Islet of Langerhans (tissue), 1 donor: ENCODE measurements at regions not wholly inside any gene's neighbourhood (a gene's known extent, or its start where the extent isn't known, plus 50 kb on each side); places are given as distances from the start of the nearest gene placed in this dataset.
"Not testable (repeated sequence)": the region's sequence is repeated elsewhere in the genome, so short reads cannot be mapped to it uniquely, and the experiment has no call there.

ENCODE experiments used
- FAIRE-seq: peaks from one replicate; lab custom pipeline; 2011; peaks lifted over from hg19 to GRCh38; lab: Jason Lieb, UNC

DNA sequence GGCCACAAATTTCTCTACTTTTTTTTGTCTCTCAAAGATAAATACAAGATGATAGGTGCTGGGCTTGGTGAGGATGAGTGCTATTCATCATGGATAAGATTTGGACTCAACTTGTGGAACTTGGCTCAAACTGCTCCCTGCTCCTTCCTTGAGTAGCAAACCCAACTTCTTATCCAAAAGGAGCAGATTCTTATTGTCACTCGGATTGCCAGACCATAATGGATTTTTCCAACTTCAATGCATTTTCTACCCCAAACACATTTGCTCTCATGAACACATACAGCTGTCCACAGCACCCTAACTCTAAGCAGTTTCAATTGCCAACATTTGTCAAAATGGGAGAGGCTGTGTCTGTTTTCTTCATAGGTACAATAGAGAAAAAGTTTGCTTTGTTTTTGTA lies 99.5 kb upstream of the APCDD1 start:
- FAIRE-seq = no peak

DNA sequence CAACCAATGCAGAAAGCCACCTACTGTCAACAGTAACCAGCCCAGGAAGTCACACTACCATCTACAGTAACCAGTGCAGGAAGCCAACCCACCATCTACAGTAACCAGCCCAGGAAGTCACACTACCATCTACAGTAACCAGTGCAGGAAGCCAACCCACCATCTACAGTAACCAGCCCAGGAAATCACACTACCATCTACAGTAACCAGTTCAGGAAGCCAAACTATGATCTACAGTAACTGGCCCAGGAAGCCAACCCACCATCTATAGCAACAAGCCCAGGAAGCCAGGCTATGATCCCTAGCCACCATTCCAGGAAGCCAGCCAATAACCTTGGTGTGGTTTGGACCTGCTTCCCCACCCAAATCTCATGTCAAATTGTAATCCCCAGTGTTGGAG lies 97.4 kb upstream of the APCDD1 start:
- not testable (repeated sequence) for FAIRE-seq

DNA sequence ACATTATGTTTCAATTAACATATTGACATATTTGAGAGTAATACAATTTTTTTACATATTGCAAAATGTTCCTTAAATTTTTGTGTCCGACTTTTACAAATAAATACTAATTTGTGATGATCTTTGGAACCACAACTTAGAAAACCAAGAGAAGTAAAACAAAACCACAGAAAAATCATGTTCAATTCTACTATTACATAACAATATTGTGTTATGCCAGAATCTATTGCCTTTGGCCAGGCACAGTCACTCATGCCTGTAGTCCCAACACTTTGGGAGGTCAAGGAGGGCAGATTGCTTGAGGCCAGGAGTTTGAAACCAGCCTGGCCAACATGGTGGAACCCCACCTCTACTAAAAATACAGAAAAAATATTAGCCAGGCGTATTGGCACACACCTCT lies 92.8 kb upstream of the APCDD1 start:
- FAIRE-seq = no peak

DNA sequence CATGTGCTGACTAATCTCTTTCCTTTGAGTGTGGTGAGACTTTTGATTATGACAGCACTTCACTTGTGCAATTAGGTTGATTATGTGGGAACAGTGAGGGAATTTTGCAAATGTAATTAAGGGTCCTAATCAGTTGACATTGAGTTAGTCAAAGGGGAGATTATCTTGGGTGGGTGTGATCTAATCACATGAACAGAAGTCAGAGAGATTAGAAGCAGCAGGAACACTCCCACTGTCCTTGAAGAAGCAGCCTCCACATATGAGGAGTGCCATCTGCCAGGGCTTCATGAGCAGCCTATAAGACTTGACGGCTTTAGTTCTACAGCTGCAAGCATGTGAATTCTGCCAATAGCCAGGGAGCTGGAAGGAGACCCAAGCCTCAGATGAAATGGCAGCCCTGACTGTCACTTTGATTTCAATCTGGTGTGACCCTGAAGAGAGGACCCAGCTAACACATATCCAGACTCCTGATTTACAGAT lies 89.4 kb upstream of the APCDD1 start:
- FAIRE-seq = no peak

DNA sequence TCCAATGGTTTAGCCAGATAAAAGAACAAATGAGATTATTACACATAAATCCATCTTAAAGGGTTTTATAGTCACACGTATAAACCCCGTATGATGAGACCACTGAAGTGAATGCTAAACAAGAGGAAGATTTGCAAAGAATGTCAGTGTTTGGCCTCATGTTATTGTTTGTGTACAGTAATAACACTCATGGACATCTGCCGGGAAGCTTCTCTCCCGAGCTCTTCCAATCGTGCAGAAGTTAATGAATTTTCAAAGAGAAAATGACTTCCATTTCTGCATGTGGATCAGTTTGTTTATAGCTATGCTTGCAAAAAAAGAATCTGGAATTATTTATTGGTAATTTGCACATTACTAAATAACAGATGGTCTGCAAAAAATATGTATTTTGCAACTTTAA lies 88.5 kb upstream of the APCDD1 start:
- FAIRE-seq = no peak

GRCh38 chr18:10367836-10368235 lies 86.6 kb upstream of the APCDD1 start:
- FAIRE-seq = no peak

DNA sequence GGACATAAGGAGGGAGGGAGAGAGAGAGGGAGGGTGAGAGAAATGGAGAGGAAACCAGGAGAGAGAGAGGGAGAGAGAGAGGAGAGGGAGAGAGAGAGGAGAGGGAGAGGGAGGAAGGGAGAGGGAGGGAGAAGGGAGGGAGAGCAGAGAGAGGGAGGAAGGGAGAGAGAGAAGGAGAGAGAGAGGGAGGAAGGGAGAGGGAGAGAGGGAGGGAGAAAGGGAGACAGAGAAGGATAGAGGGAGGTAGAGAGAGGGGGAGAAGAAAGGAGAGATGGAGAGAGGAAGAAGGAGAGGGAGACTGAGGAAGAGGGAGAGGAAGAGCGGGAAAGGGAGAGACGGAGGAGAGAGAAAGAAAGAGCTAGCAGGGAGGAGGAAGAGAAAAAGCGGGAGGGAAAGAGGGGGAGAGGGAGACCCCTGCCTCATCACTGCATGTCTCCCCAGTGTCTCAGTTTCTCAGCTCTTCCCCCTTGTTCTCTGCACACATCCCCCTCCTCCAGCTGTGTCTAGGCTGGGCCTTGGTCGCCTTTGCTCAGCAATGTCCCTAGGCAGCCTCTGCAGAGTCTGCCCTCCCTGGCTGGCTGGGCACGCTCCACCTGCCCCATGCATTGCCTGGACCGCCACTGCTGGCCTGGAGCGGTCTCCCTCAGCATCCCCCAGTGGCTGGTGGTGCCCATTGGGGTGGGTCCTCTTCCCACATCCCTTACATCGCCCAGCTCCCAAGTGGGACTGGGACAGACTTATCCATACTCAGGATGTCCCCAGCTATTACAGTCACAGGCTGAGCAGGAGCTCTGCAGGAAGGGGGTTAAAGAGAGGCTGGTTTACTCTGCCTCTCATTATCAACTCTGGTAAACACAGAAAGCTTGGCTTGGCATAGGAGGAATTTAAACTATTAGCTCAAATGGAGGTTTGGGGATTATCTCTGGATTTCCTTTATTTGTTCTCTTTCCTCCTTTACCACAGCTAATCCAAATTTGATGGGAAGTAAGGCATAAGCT lies 85.7 kb upstream of the APCDD1 start:
- FAIRE-seq = no peak

GRCh38 chr18:10370716-10371115 lies 83.7 kb upstream of the APCDD1 start:
- no peak for FAIRE-seq

GRCh38 chr18:10371165-10371564 lies 83.3 kb upstream of the APCDD1 start:
- no peak for FAIRE-seq

GRCh38 chr18:10374195-10374594 lies 80.2 kb upstream of the APCDD1 start:
- FAIRE-seq = no peak

GRCh38 chr18:10374636-10375293 lies 79.7 kb upstream of the APCDD1 start:
- FAIRE-seq = no peak

DNA sequence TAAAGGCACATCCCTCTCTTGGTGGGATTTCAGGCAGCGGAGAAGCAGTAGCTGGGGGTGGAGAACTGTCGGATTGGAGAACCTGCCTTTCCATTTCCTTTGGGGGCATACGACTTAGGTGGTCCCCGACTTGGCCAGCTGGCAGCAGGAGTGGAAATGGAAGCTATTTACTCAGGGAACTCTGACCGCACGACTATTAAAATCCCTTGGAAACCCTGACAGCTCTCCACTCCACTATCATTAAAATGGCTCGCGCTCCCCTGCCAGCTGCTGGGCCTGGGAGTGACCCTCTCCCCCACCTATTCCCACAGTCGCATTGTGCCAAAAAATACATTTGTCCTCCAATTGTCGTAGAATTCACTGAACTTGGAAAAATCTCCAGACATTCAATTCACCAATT lies 77.7 kb upstream of the APCDD1 start:
- no peak for FAIRE-seq

GRCh38 chr18:10377956-10378355 lies 76.5 kb upstream of the APCDD1 start:
- no peak for FAIRE-seq

GRCh38 chr18:10378688-10379420 lies 75.6 kb upstream of the APCDD1 start:
- no peak for FAIRE-seq

- no peak for FAIRE-seq
These were observed 74.9 kb upstream of the APCDD1 start for GRCh38 chr18:10379522-10379921.

DNA sequence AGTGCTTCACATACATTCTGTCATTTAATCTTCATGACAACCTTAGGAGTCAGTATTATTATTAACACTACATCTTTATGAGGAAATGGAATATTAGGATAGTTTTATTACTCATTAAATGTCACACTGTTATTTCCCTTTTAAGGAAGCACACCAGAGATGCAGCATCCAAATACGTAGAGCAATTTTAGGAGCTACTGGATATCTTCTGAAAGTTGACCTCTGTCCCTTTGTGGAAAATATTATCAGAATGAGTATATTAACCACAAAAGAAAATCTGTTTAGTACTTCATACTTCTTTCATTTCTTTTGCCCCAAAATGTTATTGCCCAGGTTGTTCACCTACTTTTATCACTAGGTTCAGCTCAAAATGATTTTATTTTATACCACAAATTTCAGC lies 72.9 kb upstream of the APCDD1 start:
- no peak for FAIRE-seq

- no peak for FAIRE-seq
These were observed 72.5 kb upstream of the APCDD1 start for GRCh38 chr18:10381951-10382350.

GRCh38 chr18:10386049-10386448 lies 68.4 kb upstream of the APCDD1 start:
- FAIRE-seq = no peak

DNA sequence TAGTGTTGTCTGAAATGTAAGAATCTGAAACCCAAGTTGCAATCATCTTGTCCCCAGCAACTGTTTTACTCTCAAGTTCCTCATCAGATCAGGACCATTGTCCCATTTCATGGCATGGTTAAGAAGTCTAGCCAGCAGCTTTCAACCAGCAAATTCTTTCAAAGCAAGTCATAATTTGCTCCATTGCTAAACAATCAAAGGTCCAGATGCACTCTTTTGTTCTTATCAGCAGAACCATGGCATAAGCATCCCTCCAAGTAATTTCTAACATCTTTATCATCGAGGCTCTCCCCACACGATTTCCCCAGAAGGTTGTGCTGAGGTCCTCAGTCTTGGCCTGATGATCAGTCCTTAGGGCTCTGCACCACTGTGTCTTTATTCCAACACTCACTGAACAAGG lies 67.5 kb upstream of the APCDD1 start:
- FAIRE-seq = no peak

DNA sequence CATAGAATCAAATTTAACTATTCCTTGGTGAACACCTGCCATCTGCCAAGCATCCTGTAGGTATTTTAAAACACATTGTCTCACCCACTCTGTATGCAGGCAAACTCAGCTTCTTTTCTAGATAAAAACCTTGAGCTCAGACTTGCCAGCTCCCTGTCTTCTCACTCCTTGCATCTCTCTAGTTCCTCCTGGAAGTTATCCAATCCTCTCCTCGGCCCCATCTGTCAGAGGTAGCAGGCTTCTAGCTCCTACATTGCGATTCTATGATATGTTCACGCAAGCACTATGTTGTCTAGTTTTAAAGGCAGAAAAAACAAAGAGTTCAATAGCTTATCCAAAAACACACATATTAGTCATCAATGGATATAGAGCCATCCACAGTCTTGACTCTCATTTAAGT lies 67.0 kb upstream of the APCDD1 start:
- FAIRE-seq = no peak

- no peak for FAIRE-seq
These were observed 66.1 kb upstream of the APCDD1 start for GRCh38 chr18:10388373-10388772.

- no peak for FAIRE-seq
These were observed 62.9 kb upstream of the APCDD1 start for GRCh38 chr18:10391506-10391905.

- FAIRE-seq = no peak
These were observed 57.4 kb upstream of the APCDD1 start for GRCh38 chr18:10397004-10397403.
